ENCODE measurements at regions not wholly inside any gene's neighbourhood (a gene's known extent, or its start where the extent isn't known, plus 50 kb on each side); places are given as distances from the start of the nearest gene placed in this dataset.

- Mint-ChIP-seq H3K27me3 (ENCODE audit: insufficient read depth) (no peaks in the 10 kb centered on the region), H3K4me3 (no peak overlapping the region), H3K36me3 (ENCODE audit: low read depth) (no peaks in the 10 kb centered on the region), H3K9me3 (no peaks in the 10 kb centered on the region), H3K4me1 (ENCODE audit: low read depth) (no peaks in the 10 kb centered on the region), H3K27ac (no peak overlapping the region)
- DNase-seq (ENCODE audit: low spot score), result no peak
- intact Hi-C loops (cut with micrococcal nuclease), result no loop called here
Observed at GRCh38 chr2:129456691-129457090, 522.8 kb upstream of the RAB6C start.

GRCh38 chr2:129457277-129457818, 522.1 kb upstream of the RAB6C start:
- intact Hi-C loops (cut with micrococcal nuclease), result no loop called here
- DNase-seq (ENCODE audit: low spot score), result no peak
- H3K4me3 Mint-ChIP-seq, result no peak overlapping the region
- H3K9me3 Mint-ChIP-seq, result no peaks in the 10 kb centered on the region
- no peak overlapping the region for H3K27ac Mint-ChIP-seq
- no peaks in the 10 kb centered on the region for H3K4me1 Mint-ChIP-seq (ENCODE audit: low read depth)
- no peaks in the 10 kb centered on the region for H3K36me3 Mint-ChIP-seq (ENCODE audit: low read depth)
- H3K27me3 Mint-ChIP-seq (ENCODE audit: insufficient read depth), result peaks cover 2% of the 10 kb centered on the region

GRCh38 chr2:129458006-129458405, 521.5 kb upstream of the RAB6C start:
- peaks cover 2% of the 10 kb centered on the region for H3K27me3 Mint-ChIP-seq (ENCODE audit: insufficient read depth)
- no peaks in the 10 kb centered on the region for H3K36me3 Mint-ChIP-seq (ENCODE audit: low read depth)
- no peaks in the 10 kb centered on the region for H3K4me1 Mint-ChIP-seq (ENCODE audit: low read depth)
- DNase-seq (ENCODE audit: low spot score), result no peak
- H3K9me3 Mint-ChIP-seq, result no peaks in the 10 kb centered on the region
- no peak overlapping the region for H3K27ac Mint-ChIP-seq
- no peak overlapping the region for H3K4me3 Mint-ChIP-seq
- intact Hi-C loops (cut with micrococcal nuclease), result no loop called here

GRCh38 chr2:129458436-129458835, 521.0 kb upstream of the RAB6C start:
- Mint-ChIP-seq H3K4me1 (ENCODE audit: low read depth) (no peaks in the 10 kb centered on the region), H3K9me3 (no peaks in the 10 kb centered on the region), H3K36me3 (ENCODE audit: low read depth) (no peaks in the 10 kb centered on the region), H3K27ac (no peak overlapping the region), H3K4me3 (no peak overlapping the region), H3K27me3 (ENCODE audit: insufficient read depth) (peaks cover 2% of the 10 kb centered on the region)
- intact Hi-C loops (cut with micrococcal nuclease), result no loop called here
- no peak for DNase-seq (ENCODE audit: low spot score)

- peaks cover 2% of the 10 kb centered on the region for H3K27me3 Mint-ChIP-seq (ENCODE audit: insufficient read depth)
- H3K36me3 Mint-ChIP-seq (ENCODE audit: low read depth), result no peaks in the 10 kb centered on the region
- DNase-seq (ENCODE audit: low spot score), result no peak
- H3K4me1 Mint-ChIP-seq (ENCODE audit: low read depth), result no peaks in the 10 kb centered on the region
- no peak overlapping the region for H3K4me3 Mint-ChIP-seq
- intact Hi-C loops (cut with micrococcal nuclease), result no loop called here
- H3K27ac Mint-ChIP-seq, result no peak overlapping the region
- H3K9me3 Mint-ChIP-seq, result no peaks in the 10 kb centered on the region
Observed at GRCh38 chr2:129459200-129459876, 520.1 kb upstream of the RAB6C start.

- Mint-ChIP-seq H3K4me1 (ENCODE audit: low read depth) (no peaks in the 10 kb centered on the region), H3K27ac (no peak overlapping the region), H3K9me3 (no peaks in the 10 kb centered on the region), H3K27me3 (ENCODE audit: insufficient read depth) (peaks cover 2% of the 10 kb centered on the region), H3K36me3 (ENCODE audit: low read depth) (no peaks in the 10 kb centered on the region), H3K4me3 (no peak overlapping the region)
- no peak for DNase-seq (ENCODE audit: low spot score)
- intact Hi-C loops (cut with micrococcal nuclease), result no loop called here
Observed at GRCh38 chr2:129459881-129460280, 519.6 kb upstream of the RAB6C start.

GRCh38 chr2:129460299-129461198, 518.9 kb upstream of the RAB6C start:
- no peak overlapping the region for H3K4me3 Mint-ChIP-seq
- H3K27ac Mint-ChIP-seq, result no peak overlapping the region
- no peaks in the 10 kb centered on the region for H3K9me3 Mint-ChIP-seq
- no peaks in the 10 kb centered on the region for H3K36me3 Mint-ChIP-seq (ENCODE audit: low read depth)
- H3K4me1 Mint-ChIP-seq (ENCODE audit: low read depth), result no peaks in the 10 kb centered on the region
- DNase-seq (ENCODE audit: low spot score), result no peak
- H3K27me3 Mint-ChIP-seq (ENCODE audit: insufficient read depth), result peaks cover 2% of the 10 kb centered on the region
- intact Hi-C loops (cut with micrococcal nuclease), result no loop called here

GRCh38 chr2:129462349-129462748, 517.1 kb upstream of the RAB6C start:
- intact Hi-C loops (cut with micrococcal nuclease), result no loop called here
- DNase-seq (ENCODE audit: low spot score), result no peak
- Mint-ChIP-seq H3K9me3 (no peaks in the 10 kb centered on the region), H3K4me1 (ENCODE audit: low read depth) (no peaks in the 10 kb centered on the region), H3K36me3 (ENCODE audit: low read depth) (no peaks in the 10 kb centered on the region), H3K4me3 (no peak overlapping the region), H3K27ac (no peak overlapping the region), H3K27me3 (ENCODE audit: insufficient read depth) (peaks cover 2% of the 10 kb centered on the region)

GRCh38 chr2:129462967-129463366, 516.5 kb upstream of the RAB6C start:
- no peak overlapping the region for H3K27ac Mint-ChIP-seq
- H3K4me1 Mint-ChIP-seq (ENCODE audit: low read depth), result no peaks in the 10 kb centered on the region
- H3K36me3 Mint-ChIP-seq (ENCODE audit: low read depth), result no peaks in the 10 kb centered on the region
- no peaks in the 10 kb centered on the region for H3K9me3 Mint-ChIP-seq
- DNase-seq (ENCODE audit: low spot score), result no peak
- intact Hi-C loops (cut with micrococcal nuclease), result no loop called here
- peaks cover 2% of the 10 kb centered on the region for H3K27me3 Mint-ChIP-seq (ENCODE audit: insufficient read depth)
- no peak overlapping the region for H3K4me3 Mint-ChIP-seq

GRCh38 chr2:129464036-129464435, 515.4 kb upstream of the RAB6C start:
- intact Hi-C loops (cut with micrococcal nuclease), result no loop called here
- H3K27ac Mint-ChIP-seq, result no peak overlapping the region
- peaks cover 2% of the 10 kb centered on the region for H3K27me3 Mint-ChIP-seq (ENCODE audit: insufficient read depth)
- H3K36me3 Mint-ChIP-seq (ENCODE audit: low read depth), result no peaks in the 10 kb centered on the region
- H3K4me3 Mint-ChIP-seq, result no peak overlapping the region
- no peak for DNase-seq (ENCODE audit: low spot score)
- H3K4me1 Mint-ChIP-seq (ENCODE audit: low read depth), result no peaks in the 10 kb centered on the region
- no peaks in the 10 kb centered on the region for H3K9me3 Mint-ChIP-seq

- no peaks in the 10 kb centered on the region for H3K36me3 Mint-ChIP-seq (ENCODE audit: low read depth)
- no peak overlapping the region for H3K4me3 Mint-ChIP-seq
- no peak for DNase-seq (ENCODE audit: low spot score)
- intact Hi-C loops (cut with micrococcal nuclease), result no loop called here
- no peak overlapping the region for H3K27ac Mint-ChIP-seq
- peaks cover 2% of the 10 kb centered on the region for H3K27me3 Mint-ChIP-seq (ENCODE audit: insufficient read depth)
- no peaks in the 10 kb centered on the region for H3K9me3 Mint-ChIP-seq
- no peaks in the 10 kb centered on the region for H3K4me1 Mint-ChIP-seq (ENCODE audit: low read depth)
Observed at GRCh38 chr2:129464631-129465030, 514.8 kb upstream of the RAB6C start.

GRCh38 chr2:129465045-129465444, 514.4 kb upstream of the RAB6C start:
- Mint-ChIP-seq H3K36me3 (ENCODE audit: low read depth) (no peaks in the 10 kb centered on the region), H3K9me3 (no peaks in the 10 kb centered on the region), H3K27me3 (ENCODE audit: insufficient read depth) (peaks cover 2% of the 10 kb centered on the region), H3K4me3 (no peak overlapping the region), H3K27ac (no peak overlapping the region), H3K4me1 (ENCODE audit: low read depth) (no peaks in the 10 kb centered on the region)
- no peak for DNase-seq (ENCODE audit: low spot score)
- intact Hi-C loops (cut with micrococcal nuclease), result no loop called here

- H3K27me3 Mint-ChIP-seq (ENCODE audit: insufficient read depth), result peaks cover 2% of the 10 kb centered on the region
- no peak for DNase-seq (ENCODE audit: low spot score)
Observed at GRCh38 chr2:129466389-129466788, 513.1 kb upstream of the RAB6C start.

More at GRCh38 chr2:129466389-129466788, 513.1 kb upstream of the RAB6C start:
- Mint-ChIP-seq H3K4me1 (ENCODE audit: low read depth) (no peaks in the 10 kb centered on the region), H3K36me3 (ENCODE audit: low read depth) (no peaks in the 10 kb centered on the region), H3K4me3 (no peak overlapping the region), H3K9me3 (no peaks in the 10 kb centered on the region), H3K27ac (no peak overlapping the region)
- intact Hi-C loops (cut with micrococcal nuclease), result no loop called here

All from activated T-helper 1 cell treated with anti-CD3 and anti-CD28 coated beads, Interleukin-12 subunit alpha, Interleukin-12 subunit beta, Interleukin-2, Interleukin-4 antibody, amounts not matched to agents 30 ng/mL and 10 ng/mL and 1 ng/mL, durations not matched to agents 14 hours and 24 hours and 36 hours (primary cell).